Skeletal muscle cell (primary cell): ENCODE measurements at regions not wholly inside any gene's neighbourhood (a gene's known extent, or its start where the extent isn't known, plus 50 kb on each side); places are given as distances from the start of the nearest gene placed in this dataset.
A peak's percentile ranks its signal among the peaks of the same experiment; 100 is the strongest.
"Not testable (repeated sequence)": the region's sequence is repeated elsewhere in the genome, so short reads cannot be mapped to it uniquely, and the experiment has no call there.

Experiments
- DNase-seq: peaks from one replicate; pipeline ENCODE4 v3.0.0-alpha.2; 2010; ENCODE audit warnings: low read depth
- H3K4me3 ChIP-seq: 2 replicates; pipeline ENCODE4 v1.5.1; 2011; ENCODE audit warnings: low read depth, mild to moderate bottlenecking, control low read depth, low read length, moderate library complexity

- no peak for DNase-seq
- no peak overlapping the region for H3K4me3 ChIP-seq
Measured at GRCh38 chr3:191721390-191721861, 260.5 kb downstream of the PYDC2 start.

- DNase-seq = no peak
- no peak overlapping the region for H3K4me3 ChIP-seq
Measured at GRCh38 chr3:191721990-191722389, 261.0 kb downstream of the PYDC2 start.

- DNase-seq = no peak
- H3K4me3 ChIP-seq = no peak overlapping the region
Measured at GRCh38 chr3:191727338-191727737, 266.4 kb downstream of the PYDC2 start.

- DNase-seq = no peak
- no peak overlapping the region for H3K4me3 ChIP-seq
Measured at GRCh38 chr3:191728186-191728585, 267.2 kb downstream of the PYDC2 start.

- DNase-seq = no peak
- H3K4me3 ChIP-seq = no peak overlapping the region
Measured at GRCh38 chr3:191737742-191738141, 276.8 kb downstream of the PYDC2 start.

GRCh38 chr3:191740712-191741111 is 279.7 kb downstream of the PYDC2 start:
- H3K4me3 ChIP-seq = no peak overlapping the region
- DNase-seq = no peak

GRCh38 chr3:191741847-191742350 is 280.9 kb downstream of the PYDC2 start:
- DNase-seq, H3K4me3 ChIP-seq: not testable (repeated sequence)

GRCh38 chr3:191743283-191743682 is 282.3 kb downstream of the PYDC2 start:
- DNase-seq = no peak
- no peak overlapping the region for H3K4me3 ChIP-seq

GRCh38 chr3:191750618-191751017 is 289.7 kb downstream of the PYDC2 start:
- DNase-seq = no peak
- no peak overlapping the region for H3K4me3 ChIP-seq

GRCh38 chr3:191753196-191753595 is 292.2 kb downstream of the PYDC2 start:
- DNase-seq = no peak
- no peak overlapping the region for H3K4me3 ChIP-seq

GRCh38 chr3:191761906-191762305 is 300.9 kb downstream of the PYDC2 start:
- DNase-seq = no peak
- no peak overlapping the region for H3K4me3 ChIP-seq

- DNase-seq = peak; percentile 77
- no peak overlapping the region for H3K4me3 ChIP-seq
Measured at GRCh38 chr3:191762323-191762960, 301.5 kb downstream of the PYDC2 start.

GRCh38 chr3:191768421-191768820 is 307.5 kb downstream of the PYDC2 start:
- DNase-seq = no peak
- no peak overlapping the region for H3K4me3 ChIP-seq

GRCh38 chr3:191770541-191770940 is 309.6 kb downstream of the PYDC2 start:
- DNase-seq = no peak
- no peak overlapping the region for H3K4me3 ChIP-seq

GRCh38 chr3:191774485-191774884 is 313.5 kb downstream of the PYDC2 start:
- DNase-seq = peak; percentile 98
- H3K4me3 ChIP-seq = no peak overlapping the region

GRCh38 chr3:191775451-191776233 is 314.7 kb downstream of the PYDC2 start:
- H3K4me3 ChIP-seq = no peak overlapping the region
- DNase-seq = peak; percentile 53

GRCh38 chr3:191781044-191781443 is 320.1 kb downstream of the PYDC2 start:
- DNase-seq = no peak
- no peak overlapping the region for H3K4me3 ChIP-seq

- DNase-seq = no peak
- H3K4me3 ChIP-seq = no peak overlapping the region
Measured at GRCh38 chr3:191783024-191783423, 322.1 kb downstream of the PYDC2 start.

GRCh38 chr3:191790934-191791333 is 330.0 kb downstream of the PYDC2 start:
- no peak for DNase-seq
- H3K4me3 ChIP-seq = no peak overlapping the region

GRCh38 chr3:191792580-191792979 is 331.6 kb downstream of the PYDC2 start:
- no peak overlapping the region for H3K4me3 ChIP-seq
- DNase-seq = no peak

GRCh38 chr3:191795196-191795595 is 334.2 kb downstream of the PYDC2 start:
- DNase-seq = no peak
- no peak overlapping the region for H3K4me3 ChIP-seq
